CD4-positive, alpha-beta T cell treated with Interferon gamma for 1 hour (primary cell): ENCODE measurements at regions not wholly inside any gene's neighbourhood (a gene's known extent, or its start where the extent isn't known, plus 50 kb on each side); places are given as distances from the start of the nearest gene placed in this dataset.

Experiments used
- DNase-seq: peaks from one replicate; pipeline ENCODE4 v3.0.0-alpha.2; 2020

DNA sequence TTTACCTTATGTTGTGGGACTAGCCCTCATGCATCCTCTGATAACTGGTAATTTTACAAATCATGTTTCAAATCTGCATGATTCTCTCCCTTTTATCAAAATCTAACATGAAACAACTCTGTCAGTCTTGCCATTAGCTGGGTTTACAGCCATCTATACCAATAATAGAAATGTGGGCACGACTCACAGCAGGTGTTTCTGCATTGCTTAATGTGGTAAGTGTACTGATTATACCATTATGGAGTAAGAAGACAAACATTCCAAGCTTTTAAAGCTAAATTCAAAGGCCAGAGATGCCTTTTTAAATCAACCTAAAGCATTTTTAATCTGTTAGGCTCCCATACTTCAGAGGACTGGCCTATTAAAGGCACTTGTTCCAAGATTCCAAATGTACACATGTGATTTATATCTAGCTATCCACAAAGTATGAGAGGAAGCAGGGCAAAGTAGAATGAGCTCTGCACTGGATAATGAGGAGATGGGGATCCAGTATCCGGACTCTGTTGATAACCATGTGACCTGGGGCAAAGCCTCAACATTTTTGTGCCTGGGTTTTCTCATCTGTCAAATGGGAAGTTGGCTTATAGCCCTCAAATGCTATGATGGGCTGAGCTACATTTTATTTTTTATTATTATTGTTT lies 52.3 kb upstream of the FUT8 start:
- DNase-seq: no peak

DNA sequence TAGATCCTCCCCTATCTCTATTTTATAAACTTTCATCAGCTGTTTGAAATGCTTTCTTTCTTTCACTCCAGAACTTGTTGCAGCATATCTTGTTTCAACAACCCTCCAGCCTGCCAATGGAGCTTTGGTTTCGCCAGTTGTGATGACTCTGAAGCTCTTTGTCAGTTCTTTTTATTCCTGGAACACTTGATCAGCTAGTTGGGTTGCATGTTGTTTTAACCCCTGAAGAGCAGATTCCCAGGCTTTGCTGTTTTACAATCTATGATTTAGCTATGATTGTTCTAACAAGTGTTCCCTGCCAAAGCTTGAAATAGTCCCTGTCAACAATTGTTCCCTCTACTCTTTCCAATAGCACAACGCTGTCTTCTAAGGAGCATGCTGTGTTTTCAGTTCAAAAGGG lies 50.6 kb upstream of the FUT8 start:
- DNase-seq: no peak
